ENCODE measurements at regions not wholly inside any gene's neighbourhood (a gene's known extent, or its start where the extent isn't known, plus 50 kb on each side); places are given as distances from the start of the nearest gene placed in this dataset.

GRCh38 chr13:109875746-109876145 lies 89.4 kb upstream of the IRS2 start:
- no peaks in the 10 kb centered on the region for H3K27me3 ChIP-seq (ENCODE audit: insufficient read depth, low read length)
- H3K4me1 Mint-ChIP-seq = peaks cover 6 to 16% of the 10 kb centered on the region in 2 experiments
- H4K8ac ChIP-seq (replicated peaks; ENCODE audit: insufficient read length, low read depth, low read length) = no peak overlapping the region
- TF ChIP-seq CTCF (conservative IDR thresholded peaks at IDR 0.05) = no peak
- H3K27ac Mint-ChIP-seq = no peak overlapping the region; a peak in 1 of 7 replicates
- no peaks in the 10 kb centered on the region for H3K79me1 ChIP-seq (ENCODE audit: insufficient read depth, low read depth, low read length, poor library complexity, severe bottlenecking)
- H4K5ac ChIP-seq (ENCODE audit: insufficient read length, low read depth, low read length) = no peak overlapping the region
- no peaks in the 10 kb centered on the region for H3K27me3 Mint-ChIP-seq (ENCODE audit: low read depth)
- H4K91ac ChIP-seq (ENCODE audit: insufficient read length, low read depth, low read length) = no peak overlapping the region
- no peak overlapping the region for H2AK5ac ChIP-seq (ENCODE audit: insufficient read length, low read length)
- no peaks in the 10 kb centered on the region for H3K9me3 Mint-ChIP-seq
- no peak overlapping the region for H3K14ac ChIP-seq (ENCODE audit: insufficient read depth, low read length)
- H3K79me2 ChIP-seq (ENCODE audit: insufficient read depth, low read length) = no peaks in the 10 kb centered on the region
- no peaks in the 10 kb centered on the region for H4K20me1 ChIP-seq (ENCODE audit: control insufficient read depth, insufficient read depth, insufficient read length)
- H3K23me2 ChIP-seq (ENCODE audit: insufficient read length, low read depth, low read length, poor library complexity, severe bottlenecking) = no peaks in the 10 kb centered on the region
- no peak overlapping the region for H2BK5ac ChIP-seq (ENCODE audit: insufficient read length, low read length)
- H3K9me3 ChIP-seq (ENCODE audit: control insufficient read depth, low read depth, low read length) = no peaks in the 10 kb centered on the region
- no peak overlapping the region for H3K4me2 ChIP-seq (ENCODE audit: insufficient read depth, insufficient read length, low read length)
- H3K23ac ChIP-seq (ENCODE audit: insufficient read length, low read depth, low read length) = no peak overlapping the region
- no CpG with 5 or more reads among the region's 4 CpGs for WGBS (ENCODE audit: extremely low coverage, insufficient read length, low lambda C conversion rate)
- no peak overlapping the region for H2BK12ac ChIP-seq (ENCODE audit: insufficient read length, low read depth, low read length)
- no peaks in the 10 kb centered on the region; the same call in 1 of the 2 replicates for H3K4me1 ChIP-seq (ENCODE audit: insufficient read depth, low read length)
- no peak overlapping the region for H3K4me3 Mint-ChIP-seq
- H3K18ac ChIP-seq (ENCODE audit: insufficient read length, low read depth, low read length) = no peak overlapping the region
- no peak overlapping the region for H2AFZ ChIP-seq (ENCODE audit: low read length)
- no peak overlapping the region for H3K27ac ChIP-seq (ENCODE audit: insufficient read length, low read depth, low read length)
- H2BK15ac ChIP-seq (ENCODE audit: low read depth, low read length) = no peak overlapping the region
- H2BK120ac ChIP-seq (ENCODE audit: low read depth, low read length, poor library complexity, severe bottlenecking) = no peak overlapping the region
- no peak overlapping the region for H3K9ac ChIP-seq (ENCODE audit: extremely low read depth, insufficient read length, low read length)
- no peak overlapping the region for H3K56ac ChIP-seq (ENCODE audit: insufficient read length, low read depth, low read length)
- no peak overlapping the region for H3T11ph ChIP-seq (ENCODE audit: low read length)
- H2BK20ac ChIP-seq (ENCODE audit: low read depth, low read length, poor library complexity, severe bottlenecking) = no peak overlapping the region
- no peak for DNase-seq
- no peak overlapping the region for H3K4ac ChIP-seq (ENCODE audit: low read depth, low read length)
- H3K36me3 Mint-ChIP-seq (ENCODE audit: insufficient read depth in 1 of 3, low read depth in 3 of 3) = no peaks in the 10 kb centered on the region
